GM12874 (cell line): ENCODE measurements at regions not wholly inside any gene's neighbourhood (a gene's known extent, or its start where the extent isn't known, plus 50 kb on each side); places are given as distances from the start of the nearest gene placed in this dataset.

Experiments used
- CTCF ChIP-seq: IDR thresholded peaks from 2 replicates; pipeline ENCODE4 v1.5.1; 2011; ENCODE audit warnings: low read depth, mild to moderate bottlenecking, control low read depth, low read length, moderate library complexity; ENCODE audit not compliant: insufficient read depth

- no peak for TF ChIP-seq CTCF
Measured at GRCh38 chr1:191739544-191739943, 418.7 kb upstream of the RGS18 start.

- TF ChIP-seq CTCF: no peak
Measured at GRCh38 chr1:191752342-191752741, 405.9 kb upstream of the RGS18 start.

GRCh38 chr1:191760016-191760415, 398.2 kb upstream of the RGS18 start:
- TF ChIP-seq CTCF: no peak

- TF ChIP-seq CTCF: no peak
Measured at GRCh38 chr1:191788551-191788950, 369.7 kb upstream of the RGS18 start.

GRCh38 chr1:191798178-191798577, 360.1 kb upstream of the RGS18 start:
- no peak for TF ChIP-seq CTCF

GRCh38 chr1:191804311-191804710, 354.0 kb upstream of the RGS18 start:
- no peak for TF ChIP-seq CTCF

GRCh38 chr1:191818198-191818597, 340.1 kb upstream of the RGS18 start:
- no peak for TF ChIP-seq CTCF

GRCh38 chr1:191831572-191831971, 326.7 kb upstream of the RGS18 start:
- TF ChIP-seq CTCF: no peak
